ENCODE measurements at regions not wholly inside any gene's neighbourhood (a gene's known extent, or its start where the extent isn't known, plus 50 kb on each side); places are given as distances from the start of the nearest gene placed in this dataset.
A peak's percentile ranks its signal among the peaks of the same experiment; 100 is the strongest.

GRCh38 chr5:72634444-72634843, 127.2 kb upstream of the ZNF366 start:
- in situ Hi-C loops (cut with HindIII; ENCODE audit: low pct_unique_long_range_greater_than_20kb, low sequenced_read_pairs) = no loop called here
- no peak for DNase-seq (ENCODE audit: low read depth, low spot score)

- no peak for DNase-seq (ENCODE audit: low read depth, low spot score)
- in situ Hi-C loops (cut with HindIII; ENCODE audit: low pct_unique_long_range_greater_than_20kb, low sequenced_read_pairs) = no loop called here
Observed at GRCh38 chr5:72633649-72634048, 126.4 kb upstream of the ZNF366 start.

GRCh38 chr5:72633041-72633445, 125.8 kb upstream of the ZNF366 start:
- in situ Hi-C loops (cut with HindIII; ENCODE audit: low pct_unique_long_range_greater_than_20kb, low sequenced_read_pairs) = no loop called here
- DNase-seq (ENCODE audit: low read depth, low spot score) = no peak

GRCh38 chr5:72630721-72631120, 123.5 kb upstream of the ZNF366 start:
- DNase-seq (ENCODE audit: low read depth, low spot score) = no peak

GRCh38 chr5:72630081-72630480, 122.9 kb upstream of the ZNF366 start:
- no peak for DNase-seq (ENCODE audit: low read depth, low spot score)
- in situ Hi-C loops (cut with HindIII; ENCODE audit: low pct_unique_long_range_greater_than_20kb, low sequenced_read_pairs) = no loop called here

More at GRCh38 chr5:72630721-72631120, 123.5 kb upstream of the ZNF366 start:
- in situ Hi-C loops (cut with HindIII; ENCODE audit: low pct_unique_long_range_greater_than_20kb, low sequenced_read_pairs) = no loop called here

GRCh38 chr5:72628771-72629371, 121.7 kb upstream of the ZNF366 start:
- in situ Hi-C loops (cut with HindIII; ENCODE audit: low pct_unique_long_range_greater_than_20kb, low sequenced_read_pairs) = no loop called here
- no peak for DNase-seq (ENCODE audit: low read depth, low spot score)

- in situ Hi-C loops (cut with HindIII; ENCODE audit: low pct_unique_long_range_greater_than_20kb, low sequenced_read_pairs) = no loop called here
- no peak for DNase-seq (ENCODE audit: low read depth, low spot score)
Observed at GRCh38 chr5:72625332-72625731, 118.1 kb upstream of the ZNF366 start.

GRCh38 chr5:72624641-72625236, 117.5 kb upstream of the ZNF366 start:
- in situ Hi-C loops (cut with HindIII; ENCODE audit: low pct_unique_long_range_greater_than_20kb, low sequenced_read_pairs) = no loop called here

GRCh38 chr5:72623936-72624335, 116.7 kb upstream of the ZNF366 start:
- in situ Hi-C loops (cut with HindIII; ENCODE audit: low pct_unique_long_range_greater_than_20kb, low sequenced_read_pairs) = no loop called here

More at GRCh38 chr5:72624641-72625236, 117.5 kb upstream of the ZNF366 start:
- DNase-seq (ENCODE audit: low read depth, low spot score) = no peak

GRCh38 chr5:72623323-72623722, 116.1 kb upstream of the ZNF366 start:
- DNase-seq (ENCODE audit: low read depth, low spot score) = no peak
- in situ Hi-C loops (cut with HindIII; ENCODE audit: low pct_unique_long_range_greater_than_20kb, low sequenced_read_pairs) = no loop called here

More at GRCh38 chr5:72623936-72624335, 116.7 kb upstream of the ZNF366 start:
- no peak for DNase-seq (ENCODE audit: low read depth, low spot score)

- in situ Hi-C loops (cut with HindIII; ENCODE audit: low pct_unique_long_range_greater_than_20kb, low sequenced_read_pairs) = no loop called here
- DNase-seq (ENCODE audit: low read depth, low spot score) = no peak
Observed at GRCh38 chr5:72622170-72622760, 115.1 kb upstream of the ZNF366 start.

GRCh38 chr5:72621576-72621975, 114.4 kb upstream of the ZNF366 start:
- in situ Hi-C loops (cut with HindIII; ENCODE audit: low pct_unique_long_range_greater_than_20kb, low sequenced_read_pairs) = no loop called here
- DNase-seq (ENCODE audit: low read depth, low spot score) = no peak

- no peak for DNase-seq (ENCODE audit: low read depth, low spot score)
- in situ Hi-C loops (cut with HindIII; ENCODE audit: low pct_unique_long_range_greater_than_20kb, low sequenced_read_pairs) = no loop called here
Observed at GRCh38 chr5:72619677-72620076, 112.5 kb upstream of the ZNF366 start.

- in situ Hi-C loops (cut with HindIII; ENCODE audit: low pct_unique_long_range_greater_than_20kb, low sequenced_read_pairs) = no loop called here
- DNase-seq (ENCODE audit: low read depth, low spot score) = no peak
Observed at GRCh38 chr5:72619251-72619650, 112.0 kb upstream of the ZNF366 start.

GRCh38 chr5:72618708-72619107, 111.5 kb upstream of the ZNF366 start:
- no peak for DNase-seq (ENCODE audit: low read depth, low spot score)
- in situ Hi-C loops (cut with HindIII; ENCODE audit: low pct_unique_long_range_greater_than_20kb, low sequenced_read_pairs) = no loop called here

- DNase-seq (ENCODE audit: low read depth, low spot score) = no peak
- in situ Hi-C loops (cut with HindIII; ENCODE audit: low pct_unique_long_range_greater_than_20kb, low sequenced_read_pairs) = no loop called here
Observed at GRCh38 chr5:72615061-72615460, 107.9 kb upstream of the ZNF366 start.

- no peak for DNase-seq (ENCODE audit: low read depth, low spot score)
- in situ Hi-C loops (cut with HindIII; ENCODE audit: low pct_unique_long_range_greater_than_20kb, low sequenced_read_pairs) = no loop called here
Observed at GRCh38 chr5:72613515-72613914, 106.3 kb upstream of the ZNF366 start.

GRCh38 chr5:72612810-72613209, 105.6 kb upstream of the ZNF366 start:
- in situ Hi-C loops (cut with HindIII; ENCODE audit: low pct_unique_long_range_greater_than_20kb, low sequenced_read_pairs) = no loop called here
- no peak for DNase-seq (ENCODE audit: low read depth, low spot score)

GRCh38 chr5:72611118-72611730, 104.0 kb upstream of the ZNF366 start:
- peak; percentile 84 for DNase-seq (ENCODE audit: low read depth, low spot score)
- in situ Hi-C loops (cut with HindIII; ENCODE audit: low pct_unique_long_range_greater_than_20kb, low sequenced_read_pairs) = no loop called here

Data from SK-MEL-5 (cell line).